GM18508 (cell line): ENCODE measurements at regions not wholly inside any gene's neighbourhood (a gene's known extent, or its start where the extent isn't known, plus 50 kb on each side); places are given as distances from the start of the nearest gene placed in this dataset.
"Not testable (repeated sequence)": the region's sequence is repeated elsewhere in the genome, so short reads cannot be mapped to it uniquely, and the experiment has no call there.

Experiments
- ATAC-seq: cut with Tn5 transposase; IDR thresholded peaks from one replicate; pipeline ENCODE4 v1.9.1; 2021; ENCODE audit warnings: moderate number of reproducible peaks; ENCODE audit not compliant: insufficient read depth, unreplicated experiment

DNA sequence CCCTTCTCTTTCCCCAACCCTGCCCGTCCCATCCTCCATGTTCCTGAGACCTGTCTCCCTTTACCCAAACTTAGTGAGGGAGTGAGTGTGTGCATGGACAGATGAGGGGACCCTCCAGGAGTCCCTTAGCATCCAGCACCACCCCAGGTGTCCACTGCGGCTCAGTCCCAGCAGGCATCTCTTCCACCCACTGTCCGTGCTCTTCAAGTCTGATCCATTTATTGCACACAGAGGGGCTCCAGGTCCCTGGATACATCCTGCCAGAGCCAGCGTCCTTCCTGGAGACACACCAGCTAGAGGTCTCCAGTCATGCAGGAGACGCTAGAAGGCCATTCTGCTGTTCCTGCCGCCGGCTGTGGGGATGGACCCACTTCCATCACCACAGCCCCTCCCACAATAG lies 239.2 kb downstream of the ADGRD1 start:
- ATAC-seq = no peak

DNA sequence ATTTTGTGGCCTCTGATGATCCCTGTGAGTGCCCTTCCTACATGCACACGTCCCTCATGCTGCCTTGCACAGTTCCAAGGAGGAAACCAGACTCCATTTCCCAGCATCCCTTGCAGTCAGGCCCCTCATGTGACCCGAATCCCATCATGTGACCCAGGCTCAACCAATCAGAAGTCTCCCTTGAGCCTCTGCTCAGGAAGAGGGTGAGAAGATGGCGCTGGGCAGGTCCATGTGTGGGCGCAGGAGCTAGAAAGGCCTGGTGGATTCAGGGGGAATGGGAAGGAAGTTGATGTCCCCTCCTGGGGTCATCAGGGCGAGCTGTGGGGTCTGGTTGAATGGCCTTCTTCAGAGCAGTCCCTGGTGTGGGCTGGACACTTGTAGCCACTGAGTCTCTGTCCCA lies 240.5 kb downstream of the ADGRD1 start:
- no peak for ATAC-seq

DNA sequence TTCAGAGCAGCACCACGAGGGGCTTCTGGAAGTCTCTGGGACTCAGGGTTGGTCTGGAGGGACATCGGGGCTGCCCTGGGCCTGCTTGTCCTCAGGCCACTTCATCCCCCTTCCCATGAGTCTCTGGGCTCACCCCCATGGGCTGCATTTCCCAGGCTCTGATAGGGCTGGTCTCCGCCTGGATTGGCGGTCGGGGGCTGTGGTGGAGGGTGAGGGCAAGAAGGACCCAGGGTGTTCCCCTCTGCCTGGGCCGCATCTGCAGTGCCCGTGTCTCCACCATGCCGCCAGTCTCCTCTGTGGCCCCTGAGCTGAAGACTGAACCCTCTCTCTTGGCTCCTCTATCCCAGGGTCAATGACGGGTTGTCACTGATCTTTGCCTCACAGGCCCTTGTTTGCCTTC lies 242.1 kb downstream of the ADGRD1 start:
- ATAC-seq = no peak

DNA sequence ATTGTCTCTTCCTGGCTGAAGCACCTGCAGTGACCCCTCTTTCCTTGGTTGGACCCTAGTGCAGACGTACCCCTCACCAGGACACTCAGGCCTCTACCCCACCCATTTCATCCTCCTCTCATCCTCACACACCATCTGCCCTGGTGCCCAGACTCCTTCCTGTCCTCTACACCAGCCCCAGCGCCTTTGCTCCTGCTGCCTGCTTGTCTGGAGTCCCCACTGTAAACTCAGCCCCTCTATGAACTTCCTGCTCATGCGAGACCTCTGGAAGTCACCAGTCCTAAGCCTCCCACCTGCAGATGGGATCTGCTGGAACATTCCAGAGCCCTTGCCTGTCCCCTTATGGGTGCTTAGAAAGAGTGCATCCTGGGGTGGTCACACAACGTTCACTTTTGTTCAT lies 242.5 kb downstream of the ADGRD1 start:
- ATAC-seq = no peak

DNA sequence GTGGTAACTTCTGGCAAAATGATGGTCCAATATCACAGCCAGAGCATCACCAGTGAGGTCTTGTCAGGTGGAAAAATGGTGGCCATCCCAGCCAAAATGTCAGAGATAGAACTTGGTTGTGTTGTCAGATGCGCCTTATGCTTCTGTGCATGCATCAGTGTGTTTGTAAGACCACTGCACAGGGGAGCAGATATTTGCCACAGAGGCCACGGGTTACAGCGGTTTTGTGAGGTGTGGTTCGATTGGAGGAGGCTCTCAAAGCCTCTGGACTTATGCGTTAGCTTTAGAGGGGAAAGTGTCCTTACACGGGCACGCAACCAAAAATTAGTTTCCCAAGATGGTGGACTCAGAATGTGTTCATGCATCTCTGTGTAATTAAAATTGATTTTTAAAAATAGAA lies 243.8 kb downstream of the ADGRD1 start:
- no peak for ATAC-seq

DNA sequence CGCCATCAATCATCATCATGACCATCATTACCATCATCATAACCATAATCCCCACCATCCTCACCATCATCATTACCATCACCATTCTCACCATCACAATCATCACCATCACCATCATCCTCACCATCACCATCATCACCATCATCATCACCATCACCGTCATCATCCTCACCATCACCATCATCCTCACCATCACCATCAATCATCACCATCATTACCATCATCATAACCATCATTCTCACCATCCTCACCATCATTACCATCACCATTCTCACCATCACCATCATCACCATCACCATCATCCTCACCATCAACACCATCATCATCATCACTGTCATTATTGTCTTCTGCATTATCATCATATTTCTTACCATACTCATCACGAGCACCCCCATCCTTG lies 245.5 kb downstream of the ADGRD1 start:
- ATAC-seq = no peak

DNA sequence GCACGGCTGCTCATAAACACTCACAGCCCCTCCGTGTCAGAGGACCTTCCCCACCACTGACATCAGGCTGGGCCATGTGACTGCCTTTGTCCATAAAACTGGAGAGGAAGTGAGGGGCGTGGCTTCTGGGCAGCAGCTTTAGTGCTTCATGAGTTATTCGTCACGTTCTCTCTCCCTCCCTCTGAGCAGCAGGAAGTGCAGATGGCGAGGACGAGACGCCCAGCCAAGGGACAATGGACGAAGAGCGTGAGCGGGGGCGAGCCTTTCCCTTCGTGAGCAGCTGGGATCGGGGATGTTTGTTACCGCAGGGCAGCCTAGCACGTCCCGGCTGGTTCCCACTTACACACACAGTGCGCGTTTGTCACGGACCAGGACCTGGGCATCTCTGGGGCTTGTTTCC lies 248.2 kb downstream of the ADGRD1 start:
- ATAC-seq = not testable (repeated sequence)

DNA sequence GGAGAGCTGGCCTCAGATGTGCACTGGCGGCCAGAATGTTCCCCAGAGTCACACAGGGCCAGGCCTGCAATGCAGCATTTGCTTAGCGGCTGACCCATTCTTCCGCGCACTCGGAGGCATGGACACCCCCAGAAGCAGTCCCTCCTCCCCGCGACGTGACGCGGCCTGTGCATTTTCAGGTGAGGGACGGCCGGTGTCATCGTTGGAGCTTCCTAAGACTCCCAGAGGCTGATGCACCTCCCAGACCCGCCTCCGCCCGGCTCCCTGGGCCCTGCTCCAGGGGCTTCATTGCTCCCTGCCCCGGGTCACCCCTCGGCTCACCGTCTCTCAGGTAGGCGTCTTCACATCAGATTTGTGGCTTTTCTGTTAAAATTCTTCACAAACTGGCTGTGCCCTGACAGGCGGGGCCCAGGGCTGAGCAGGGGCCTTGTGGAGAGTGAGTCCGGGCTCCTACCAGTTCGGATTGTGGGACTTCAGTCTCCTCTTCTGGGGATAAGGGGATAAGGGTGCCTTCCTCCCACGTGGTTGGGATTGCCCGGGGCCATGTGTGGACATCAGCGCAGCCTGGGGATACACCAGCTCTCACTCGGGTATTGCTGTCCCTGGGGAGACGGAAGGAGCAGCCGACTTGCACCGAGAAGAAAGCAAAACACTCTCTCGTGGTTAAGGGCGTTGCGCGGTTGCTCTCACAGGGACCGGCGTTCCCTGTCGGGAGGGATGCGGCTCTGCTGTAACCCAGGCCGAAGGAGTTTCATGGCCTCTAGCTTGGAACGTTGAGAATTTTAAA lies 249.1 kb downstream of the ADGRD1 start:
- no peak for ATAC-seq

DNA sequence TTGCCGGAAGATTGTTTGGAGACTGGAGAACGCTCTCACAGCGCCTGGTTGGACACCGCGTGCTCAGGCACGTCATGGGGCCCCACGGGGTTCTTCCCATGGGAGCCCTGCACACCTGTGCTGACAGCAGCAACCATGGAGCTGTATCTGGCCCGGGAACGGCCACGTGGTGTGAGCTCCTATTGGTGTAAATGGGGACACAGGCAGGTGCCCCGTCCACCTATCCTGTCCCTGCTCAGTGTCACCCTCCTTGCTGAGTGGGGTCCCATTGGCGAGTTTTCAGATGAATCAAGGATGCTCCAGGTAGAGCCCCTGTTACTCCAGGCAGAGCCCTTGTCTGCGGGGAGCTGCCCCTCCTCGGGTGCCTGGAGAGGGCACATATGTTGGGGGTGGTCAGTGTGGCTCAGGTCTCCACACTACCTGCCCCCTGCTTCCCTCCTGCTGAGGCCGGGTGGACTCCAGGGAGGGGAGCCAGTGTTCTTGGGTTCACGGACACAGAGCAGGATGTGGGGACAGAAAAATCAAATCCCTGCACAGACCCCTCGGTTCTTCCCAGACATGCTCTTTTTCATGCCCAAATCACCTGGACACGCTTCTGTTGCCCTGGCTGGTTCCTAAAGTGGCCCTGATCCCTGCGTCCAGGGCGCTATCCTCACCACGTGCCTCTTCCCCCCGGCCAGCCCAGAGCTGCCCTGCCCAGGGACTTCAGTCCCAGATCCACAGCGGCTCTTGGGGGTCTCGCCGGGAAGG lies 250.1 kb downstream of the ADGRD1 start:
- ATAC-seq = no peak

DNA sequence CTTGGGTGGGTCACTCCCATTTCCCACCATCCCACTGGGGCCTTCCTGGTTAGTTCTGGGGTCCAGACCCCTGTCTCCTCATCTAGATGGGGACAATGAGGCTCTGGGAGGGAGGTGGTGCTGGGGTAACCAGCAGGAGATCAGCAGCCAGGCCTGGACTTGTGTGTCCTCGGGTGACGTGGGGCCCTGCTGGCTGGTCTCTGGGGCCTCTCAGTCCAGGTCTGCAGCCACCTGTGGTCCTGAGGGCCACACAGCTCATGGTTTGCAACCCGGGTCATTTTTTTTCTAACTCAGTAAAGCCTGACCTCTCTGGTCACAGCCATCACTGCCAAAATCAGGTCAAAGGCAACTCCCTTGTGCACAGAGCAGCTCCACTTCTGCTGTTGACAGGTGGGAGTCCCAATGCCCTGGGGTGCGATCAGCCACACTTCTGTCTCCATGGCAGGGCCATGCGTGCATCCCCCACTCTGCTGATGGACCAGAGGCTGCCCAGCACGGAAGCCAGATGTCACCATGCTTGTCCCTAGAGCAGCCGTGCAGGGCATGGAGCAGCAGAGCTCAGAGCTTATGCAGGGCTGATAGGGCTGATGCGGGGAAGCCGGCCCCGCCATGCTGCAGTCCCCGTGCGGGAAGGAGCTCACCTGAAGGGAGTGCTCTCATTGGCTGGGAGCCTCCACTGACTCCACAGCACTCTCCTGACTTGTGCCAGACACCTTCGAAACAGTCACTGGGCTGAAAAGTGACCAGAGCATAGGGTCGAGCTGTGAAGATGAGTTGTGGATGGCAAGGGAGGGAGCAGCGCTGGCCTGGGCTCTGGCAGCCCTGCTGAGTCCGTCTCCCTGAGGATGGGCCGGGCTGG lies 250.9 kb downstream of the ADGRD1 start:
- ATAC-seq = no peak

DNA sequence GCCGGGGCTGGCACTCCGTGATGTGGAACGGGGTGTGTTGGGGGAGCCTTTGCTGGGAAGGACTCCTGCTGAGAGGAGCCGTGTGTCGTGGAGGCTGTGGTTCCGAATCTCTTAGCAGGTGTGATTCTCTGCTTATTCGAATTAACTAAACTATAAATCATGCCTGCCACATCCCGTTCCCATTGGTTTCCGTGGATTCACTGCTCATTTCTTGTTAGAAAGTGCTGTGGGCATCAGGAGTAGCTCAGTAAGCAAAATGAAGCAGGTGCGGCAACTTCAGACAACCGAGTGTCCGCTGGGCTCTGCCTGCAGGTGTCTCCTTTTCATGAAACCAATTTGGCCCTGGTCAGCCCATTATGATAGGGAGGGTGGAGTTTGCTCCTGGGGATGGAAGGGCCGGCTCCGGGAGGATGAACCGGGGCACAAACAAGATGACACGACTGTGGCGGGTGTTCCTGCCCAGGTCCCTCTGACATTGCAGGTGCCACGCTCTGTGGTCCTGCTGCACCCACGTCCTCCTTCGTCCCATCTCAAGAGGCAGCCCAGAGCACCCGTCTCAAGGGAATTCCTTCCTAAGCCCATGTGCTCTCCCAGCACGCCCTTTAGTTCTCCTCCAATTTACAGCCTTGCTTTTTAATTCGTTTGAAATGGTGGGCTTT lies 251.7 kb downstream of the ADGRD1 start:
- not testable (repeated sequence) for ATAC-seq

DNA sequence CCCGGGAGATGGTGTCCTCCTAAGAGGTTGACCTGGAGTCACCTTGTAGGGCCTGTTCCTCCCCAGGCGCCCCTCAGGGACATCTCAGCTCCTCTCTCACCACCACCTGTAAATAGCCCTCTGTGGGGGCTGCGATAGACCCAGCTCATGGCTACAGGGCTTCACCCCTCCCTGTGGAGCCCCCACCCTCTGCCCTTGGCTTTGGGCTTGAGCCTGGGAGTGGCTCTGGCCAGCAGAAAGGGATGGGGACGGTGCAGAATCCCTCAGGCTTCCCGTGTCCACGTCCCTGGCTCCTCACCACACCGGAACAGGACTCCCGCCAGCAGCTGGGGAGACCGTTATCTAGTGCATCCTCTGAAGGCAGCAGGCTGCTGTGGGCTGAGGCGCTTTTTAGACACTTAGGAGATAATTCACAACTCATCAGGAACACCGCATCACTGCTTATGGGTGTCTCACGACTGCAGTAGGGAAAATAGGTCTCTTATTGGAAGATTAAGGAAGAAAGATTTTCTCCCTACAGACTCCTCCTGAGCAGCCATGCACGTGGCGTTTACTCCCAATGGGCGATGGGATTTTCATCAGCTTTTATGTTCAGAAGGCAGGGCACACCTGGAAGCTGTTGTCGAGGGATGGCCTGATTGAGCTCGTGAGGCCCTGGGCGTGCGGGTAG lies 253.1 kb downstream of the ADGRD1 start:
- not testable (repeated sequence) for ATAC-seq

DNA sequence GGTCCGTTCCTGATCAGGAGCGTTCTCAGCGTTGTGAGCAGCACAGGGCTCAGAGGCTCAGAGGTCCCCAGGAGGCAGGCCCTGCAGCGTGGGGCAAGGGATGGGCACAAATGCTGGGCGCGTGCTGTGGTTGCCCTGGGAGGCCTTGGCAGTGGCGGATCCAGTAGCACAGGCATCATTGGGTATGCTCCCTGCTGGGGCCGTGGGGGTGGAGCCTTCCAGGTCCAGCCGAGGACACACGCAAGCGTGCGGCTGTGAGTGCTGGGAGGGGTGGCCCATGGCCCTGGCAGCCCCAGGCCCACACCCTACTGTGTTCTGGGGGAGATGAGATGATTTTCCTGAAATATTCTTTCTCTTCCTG lies 253.6 kb downstream of the ADGRD1 start:
- not testable (repeated sequence) for ATAC-seq

DNA sequence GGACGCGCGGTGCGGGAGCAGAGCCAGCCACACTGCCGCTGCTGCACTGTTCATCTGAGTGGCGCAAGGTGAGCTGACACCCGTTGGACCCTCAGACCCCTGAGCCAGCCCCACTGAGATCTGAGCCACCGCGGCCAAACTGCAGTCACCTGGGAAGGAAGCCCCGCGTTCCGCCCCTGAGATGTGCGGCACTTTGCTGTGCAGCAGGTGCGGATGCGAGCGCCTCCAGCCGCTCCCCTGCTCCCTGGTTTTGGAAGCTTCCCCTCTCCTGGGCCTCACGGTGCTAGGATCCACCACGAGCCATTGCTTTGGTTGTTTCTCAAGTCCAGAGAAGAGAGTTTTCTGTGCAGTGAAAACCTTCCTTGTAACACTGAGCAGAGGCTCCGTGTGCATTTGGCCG lies 254.1 kb downstream of the ADGRD1 start:
- ATAC-seq = not testable (repeated sequence)

DNA sequence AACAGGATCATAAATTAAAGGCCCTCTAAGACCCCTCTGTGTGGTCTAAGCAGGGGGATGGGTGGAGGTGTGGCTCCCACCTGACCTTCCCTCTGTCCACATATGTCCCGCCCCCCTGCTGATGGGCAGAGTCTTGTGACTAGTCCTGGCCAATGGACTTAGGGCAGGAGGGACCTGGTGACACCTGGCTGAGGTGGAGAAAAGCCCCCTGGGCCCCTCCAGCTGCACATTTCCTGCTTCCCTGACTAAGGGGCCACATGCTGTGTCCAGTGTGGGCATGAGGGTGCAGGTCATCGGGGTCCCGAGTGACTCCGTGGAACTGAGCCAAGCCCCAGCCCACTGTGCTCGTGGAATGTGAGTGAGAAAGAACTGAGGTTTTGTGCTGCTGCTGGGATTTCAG lies 254.7 kb downstream of the ADGRD1 start:
- no peak for ATAC-seq

DNA sequence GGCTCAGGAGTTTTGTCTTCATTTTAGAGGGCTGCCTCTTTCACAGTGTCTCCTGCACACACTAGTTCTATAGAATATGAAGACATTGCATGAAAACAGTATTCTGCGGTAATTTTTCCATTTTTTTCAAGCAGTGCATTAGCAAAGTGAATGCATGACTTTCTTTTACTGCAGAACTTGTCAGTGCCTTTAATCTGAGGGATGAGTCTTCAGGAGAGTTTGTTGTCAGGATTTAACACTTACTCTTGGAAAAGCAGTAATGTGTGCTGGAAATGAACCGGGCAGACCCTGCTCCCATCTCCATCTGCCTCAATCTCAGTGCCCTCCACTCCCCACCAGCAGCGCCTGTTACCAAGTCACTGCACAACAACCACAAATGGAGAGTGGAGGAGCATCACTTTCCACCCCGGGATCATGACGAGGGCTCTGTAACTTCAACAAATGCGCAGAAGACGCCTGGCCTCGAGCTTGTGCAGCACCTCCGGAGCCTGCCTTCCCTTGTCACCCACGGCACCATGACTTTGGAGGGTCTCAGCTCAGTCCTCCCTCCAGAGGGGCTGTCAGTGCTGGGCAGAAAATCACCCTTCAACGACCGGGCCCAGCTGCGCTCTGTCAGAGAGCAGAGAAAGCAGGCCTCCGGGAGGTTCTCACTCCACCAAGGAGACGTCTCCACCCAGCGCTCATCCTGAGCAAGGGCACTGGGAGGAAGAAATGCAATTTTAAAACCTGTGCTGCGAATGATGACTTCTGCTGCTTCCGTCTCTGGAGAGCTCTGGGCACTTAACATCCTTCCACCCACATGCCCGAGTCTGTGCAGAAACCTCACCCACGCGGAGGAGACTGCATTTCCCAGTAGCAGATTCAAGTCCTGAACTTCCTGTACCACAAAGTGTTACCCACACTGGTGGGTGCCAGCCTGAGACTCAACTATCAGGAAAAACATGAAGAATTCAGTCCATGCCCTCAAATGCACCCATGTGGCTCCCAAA lies 255.7 kb downstream of the ADGRD1 start:
- ATAC-seq = no peak

DNA sequence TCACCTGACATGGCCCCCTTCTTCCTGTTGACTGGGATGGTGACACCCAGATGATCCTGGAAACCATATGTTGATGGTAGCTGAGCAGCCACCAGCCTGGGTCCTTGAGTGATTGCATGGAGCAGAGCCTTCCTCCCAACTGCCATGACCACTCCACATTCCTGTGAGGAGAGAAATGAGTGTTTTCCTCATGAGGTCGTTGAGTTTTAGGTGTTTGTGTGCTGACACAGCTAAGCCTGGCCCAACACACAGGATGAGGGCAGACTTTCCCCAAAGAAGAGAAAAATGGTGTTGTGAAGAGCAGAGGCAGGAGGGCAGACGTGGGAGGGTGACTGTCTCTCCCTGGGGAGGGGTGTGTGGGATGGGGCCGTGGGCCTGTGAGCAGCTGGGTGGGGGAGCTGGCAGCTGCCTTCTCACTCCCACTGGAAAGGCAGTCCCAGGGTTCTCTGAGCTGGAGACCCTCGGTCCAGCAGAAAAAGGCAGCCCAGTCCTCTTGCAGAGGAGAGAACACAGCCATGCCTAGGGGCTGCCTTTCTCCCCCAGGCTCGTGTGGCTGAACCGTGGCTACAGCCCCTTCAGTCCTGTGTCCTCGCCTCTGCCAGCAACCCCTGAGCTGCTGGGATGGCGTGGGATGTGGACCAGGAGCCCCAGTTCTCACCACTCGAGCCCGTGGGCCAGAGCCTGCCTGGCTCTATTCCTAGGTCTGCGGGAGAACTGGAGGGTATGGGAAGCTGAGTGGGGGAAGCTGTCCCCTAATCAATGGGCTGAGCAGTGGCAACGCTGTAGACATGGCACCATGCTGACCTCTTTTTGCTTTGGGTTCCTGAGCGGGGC lies 257.0 kb downstream of the ADGRD1 start:
- ATAC-seq = no peak
